ENCODE measurements at regions not wholly inside any gene's neighbourhood (a gene's known extent, or its start where the extent isn't known, plus 50 kb on each side); places are given as distances from the start of the nearest gene placed in this dataset.
"Not testable (repeated sequence)": the region's sequence is repeated elsewhere in the genome, so short reads cannot be mapped to it uniquely, and the experiment has no call there.

GRCh38 chr9:78112406-78112805 is 80.8 kb upstream of the GNAQ start:
- WGBS, 2 donors, result 88 to 92% methylated on average over 3 of the region's 3 CpGs
- TF ChIP-seq POLR2AphosphoS5 (IDR thresholded peaks at IDR 0.05), result no peak
- no peak for TF ChIP-seq CTCF (IDR thresholded peaks at IDR 0.05)
- no peak for DNase-seq
- no peaks in the 10 kb centered on the region for H3K9me3 ChIP-seq
- H3K4me1 ChIP-seq, result no peaks in the 10 kb centered on the region
- intact Hi-C loops (cut with DNase I), result no loop called here
- no peak overlapping the region for H3K27ac ChIP-seq
- no peaks in the 10 kb centered on the region for H3K27me3 ChIP-seq
- no peaks in the 10 kb centered on the region for H3K36me3 ChIP-seq
- no peak overlapping the region for H3K4me3 ChIP-seq

GRCh38 chr9:78112004-78112403 is 80.4 kb upstream of the GNAQ start:
- no peaks in the 10 kb centered on the region for H3K27me3 ChIP-seq
- DNase-seq, result no peak
- no peaks in the 10 kb centered on the region for H3K36me3 ChIP-seq
- intact Hi-C loops (cut with DNase I), result no loop called here
- H3K27ac ChIP-seq, result no peak overlapping the region
- WGBS, 2 donors, result 83 to 89% methylated on average over 3 of the region's 3 CpGs
- no peaks in the 10 kb centered on the region for H3K9me3 ChIP-seq
- H3K4me1 ChIP-seq, result no peaks in the 10 kb centered on the region
- no peak overlapping the region for H3K4me3 ChIP-seq
- TF ChIP-seq EP300 (IDR thresholded peaks at IDR 0.05), result no peak
- TF ChIP-seq POLR2A (IDR thresholded peaks at IDR 0.05), result no peak
- no peak for TF ChIP-seq CTCF (IDR thresholded peaks at IDR 0.05)
- TF ChIP-seq POLR2AphosphoS5 (IDR thresholded peaks at IDR 0.05), result no peak

GRCh38 chr9:78109075-78109474 is 77.5 kb upstream of the GNAQ start:
- H3K4me3 ChIP-seq, result no peak overlapping the region
- intact Hi-C loops (cut with DNase I), result no loop called here
- 84 to 85% methylated on average over 2 of the region's 2 CpGs for WGBS, 2 donors
- TF ChIP-seq EP300 (IDR thresholded peaks at IDR 0.05) (no peak), POLR2AphosphoS5 (IDR thresholded peaks at IDR 0.05) (no peak), POLR2A (IDR thresholded peaks at IDR 0.05) (no peak), CTCF (IDR thresholded peaks at IDR 0.05) (no peak)
- H3K36me3 ChIP-seq, result no peaks in the 10 kb centered on the region
- no peaks in the 10 kb centered on the region for H3K27me3 ChIP-seq
- no peak overlapping the region for H3K27ac ChIP-seq
- H3K9me3 ChIP-seq, result no peaks in the 10 kb centered on the region
- H3K4me1 ChIP-seq, result no peaks in the 10 kb centered on the region
- DNase-seq, result no peak

- intact Hi-C loops (cut with DNase I); H3K4me1 ChIP-seq; H3K4me3 ChIP-seq; H3K27me3 ChIP-seq; H3K27ac ChIP-seq; DNase-seq; H3K36me3 ChIP-seq; H3K9me3 ChIP-seq: not testable (repeated sequence)
- WGBS, 2 donors, result 80 to 90% methylated on average over 8 of the region's 8 CpGs
Measured at GRCh38 chr9:78106586-78106985, 75.0 kb upstream of the GNAQ start.

- no peaks in the 10 kb centered on the region for H3K27me3 ChIP-seq
- H3K36me3 ChIP-seq, result no peaks in the 10 kb centered on the region
- intact Hi-C loops (cut with DNase I), result no loop called here
- H3K27ac ChIP-seq, result no peak overlapping the region
- DNase-seq, result no peak
- WGBS, 2 donors, result 52 to 77% methylated on average over 6 of the region's 6 CpGs
- no peak overlapping the region for H3K4me3 ChIP-seq
- H3K4me1 ChIP-seq, result no peaks in the 10 kb centered on the region
- H3K9me3 ChIP-seq, result no peaks in the 10 kb centered on the region
- no peak for TF ChIP-seq POLR2AphosphoS5 (IDR thresholded peaks at IDR 0.05)
- TF ChIP-seq POLR2A (IDR thresholded peaks at IDR 0.05), result no peak
- TF ChIP-seq CTCF (IDR thresholded peaks at IDR 0.05), result no peak
Measured at GRCh38 chr9:78103971-78104433, 72.4 kb upstream of the GNAQ start.

Measured in sigmoid colon (tissue), 6 donors.